IMR-90 (cell line): ENCODE measurements at regions not wholly inside any gene's neighbourhood (a gene's known extent, or its start where the extent isn't known, plus 50 kb on each side); places are given as distances from the start of the nearest gene placed in this dataset.

Source experiments
- ATAC-seq: fragments of 200-7000 bp; cut with Tn5 transposase; 2 replicates; pipeline ENCODE4 v1.9.1; 2020; ENCODE audit warnings: low read depth, mild to moderate bottlenecking, moderate library complexity
- BruUV-seq: library from RNA; stranded (reverse); fragments of 400-500 nt; replicated peaks from 2 replicates; lab custom pipeline; 2021; lab: Mats Ljungman, UMichigan
- CTCF ChIA-PET: fragments of 300-600 bp; formaldehyde crosslinking; extraction: SDS; loops from one replicate; lab custom pipeline; 2021; ENCODE audit warnings: antibody characterized with exemption; lab: Yijun Ruan, JAX
- POLR2A ChIA-PET: fragments of 300-600 bp; sonication (Branson Sonifier 250); formaldehyde crosslinking; loops from one replicate; lab custom pipeline; 2022; ENCODE audit warnings: antibody characterized with exemption; ENCODE audit not compliant: unreplicated experiment; lab: Charles Lee
- DNase-seq: peaks from one replicate; pipeline ENCODE4 v3.0.0; 2013
- H2AFZ ChIP-seq: replicated peaks from 2 replicates; pipeline ENCODE3; 2013; ENCODE audit warnings: low read length, mild to moderate bottlenecking; ENCODE audit not compliant: poor library complexity
- H2AK5ac ChIP-seq: 2 replicates; pipeline ENCODE4 v1.6.1; 2013; ENCODE audit warnings: low read depth, low read length, inconsistent platforms
- H2AK9ac ChIP-seq: replicated peaks from 2 replicates; pipeline ENCODE3; 2013; ENCODE audit warnings: mild to moderate bottlenecking, low read depth, low read length, moderate library complexity; ENCODE audit not compliant: poor library complexity
- H2BK120ac ChIP-seq: 2 replicates; pipeline ENCODE4 v1.6.1; 2013; ENCODE audit warnings: low read depth, low read length, inconsistent platforms
- H2BK15ac ChIP-seq: 3 replicates; pipeline ENCODE4 v1.6.1; 2013; ENCODE audit warnings: low read depth, low read length, inconsistent platforms
- H2BK20ac ChIP-seq: 2 replicates; pipeline ENCODE4 v1.6.1; 2013; ENCODE audit warnings: low read depth, mild to moderate bottlenecking, inconsistent platforms, low read length, moderate library complexity
- H2BK5ac ChIP-seq: 2 replicates; pipeline ENCODE4 v1.6.1; 2013; ENCODE audit warnings: mild to moderate bottlenecking, low read depth, low read length, inconsistent platforms; ENCODE audit not compliant: poor library complexity, severe bottlenecking
- H3K14ac ChIP-seq: replicated peaks from 2 replicates; pipeline ENCODE4 v1.6.1; 2013; ENCODE audit warnings: low read depth, low read length, inconsistent platforms
- H3K18ac ChIP-seq: 2 replicates; pipeline ENCODE4 v1.6.1; 2013; ENCODE audit warnings: low read depth, low read length, control low read depth
- H3K23ac ChIP-seq: 2 replicates; pipeline ENCODE4 v1.6.1; 2013; ENCODE audit warnings: low read depth, low read length, inconsistent platforms
- H3K27ac ChIP-seq: 2 replicates; pipeline ENCODE4 v1.5.1; 2013; ENCODE audit warnings: mild to moderate bottlenecking, control low read depth, low read length; ENCODE audit not compliant: insufficient read depth
- H3K27me3 ChIP-seq: 2 replicates; pipeline ENCODE4 v1.6.1; 2013; ENCODE audit warnings: low read length; ENCODE audit not compliant: control insufficient read depth, insufficient read depth
- H3K36me3 ChIP-seq: 2 replicates; pipeline ENCODE4 v1.6.1; 2013; ENCODE audit warnings: low read length, mixed read lengths; ENCODE audit not compliant: control insufficient read depth, insufficient read depth
- H3K4ac ChIP-seq: 2 replicates; pipeline ENCODE4 v1.6.1; 2013; ENCODE audit warnings: low read depth, low read length, inconsistent platforms
- H3K4me1 ChIP-seq: 2 replicates; pipeline ENCODE4 v1.6.1; 2013; ENCODE audit warnings: low read length, mixed read lengths; ENCODE audit not compliant: control insufficient read depth, insufficient read depth
- H3K4me2 ChIP-seq: 2 replicates; pipeline ENCODE4 v1.6.1; 2013; ENCODE audit warnings: low read depth, mild to moderate bottlenecking, control low read depth, low read length, moderate library complexity
- H3K4me3 ChIP-seq: 2 replicates; pipeline ENCODE4 v1.5.1; 2013; ENCODE audit warnings: low read depth, mild to moderate bottlenecking, control low read depth, low read length, moderate library complexity; ENCODE audit not compliant: insufficient read depth
- H3K56ac ChIP-seq: 2 replicates; pipeline ENCODE4 v1.6.1; 2013; ENCODE audit warnings: low read length, inconsistent platforms; ENCODE audit not compliant: insufficient read depth; ENCODE audit errors: extremely low read depth
- H3K79me1 ChIP-seq, 2 experiments: 2 replicates each; pipeline ENCODE4 v1.6.1; 2013; ENCODE audit warnings: low read length in 2 of 2, inconsistent platforms in 1 of 2, low read depth in 1 of 2
- H3K9ac ChIP-seq: 2 replicates; pipeline ENCODE4 v1.6.1; 2013; ENCODE audit warnings: low read depth, low read length, control low read depth
- H3K9me1 ChIP-seq: 2 replicates; pipeline ENCODE4 v1.6.1; 2013; ENCODE audit warnings: low read length, inconsistent platforms; ENCODE audit not compliant: insufficient read depth
- H3K9me3 ChIP-seq: 2 replicates; pipeline ENCODE4 v1.6.1; 2013; ENCODE audit warnings: low read length; ENCODE audit not compliant: control insufficient read depth, insufficient read depth
- H4K20me1 ChIP-seq: 2 replicates; pipeline ENCODE4 v1.6.1; 2013; ENCODE audit warnings: low read length, inconsistent platforms; ENCODE audit not compliant: insufficient read depth
- H4K5ac ChIP-seq: 2 replicates; pipeline ENCODE4 v1.6.1; 2013; ENCODE audit warnings: mild to moderate bottlenecking, low read depth, low read length, control low read depth
- H4K8ac ChIP-seq, 2 experiments: 2 replicates each; pipeline ENCODE4 v1.6.1; 2013; ENCODE audit warnings: low read depth in 2 of 2, low read length in 2 of 2, control low read depth in 1 of 2, inconsistent platforms in 1 of 2
- H4K91ac ChIP-seq: 2 replicates; pipeline ENCODE4 v1.6.1; 2013; ENCODE audit warnings: low read depth, low read length, inconsistent platforms; ENCODE audit not compliant: insufficient read depth
- ELK1 ChIP-seq: fragments of 150-350 bp; IDR thresholded peaks from 2 replicates; pipeline ENCODE4 v1.6.1; 2016; ENCODE audit warnings: low read depth, mild to moderate bottlenecking, low read length, moderate library complexity, borderline replicate concordance
- MAFK ChIP-seq: IDR thresholded peaks from 2 replicates; pipeline ENCODE4 v1.6.1; 2012; ENCODE audit warnings: low read depth, low read length, improper control_type of control experiment
- WGBS, 2 experiments: methylation state at CpG; one replicate each; pipeline versions ENCODE4 v1.1.5 to v1.1.7; 2013; ENCODE audit warnings: missing lambda C conversion rate in 2 of 2; ENCODE audit not compliant: insufficient read length in 1 of 2; ENCODE audit errors: extremely low coverage in 2 of 2; 5-methylcytosine and 5-hydroxymethylcytosine counted together
- dilution Hi-C: fragments of 300-500 bp; cut with HindIII; formaldehyde crosslinking; loops from one replicate; pipeline ENCODE4 v1.14.3; 2018; ENCODE audit warnings: low sequenced_read_pairs; ENCODE audit not compliant: unreplicated experiment
- in situ Hi-C: fragments of 300-500 bp; cut with MboI; formaldehyde crosslinking; loops from 3 replicates; pipeline ENCODE4 v1.14.3; 2019; ENCODE audit warnings: low sequenced_read_pairs, inconsistent platforms, mixed read lengths
- intact Hi-C: fragments of 100-400 bp; cut with micrococcal nuclease; formaldehyde crosslinking; loops from 2 replicates; pipeline ENCODE4 v1.10.0; 2022

- dilution Hi-C loops, result no loop called here
- Histone ChIP-seq H3K4ac (no peak overlapping the region), H3K36me3 (no peaks in the 10 kb centered on the region), H2BK15ac (no peak overlapping the region), H3K9me1 (no peaks in the 10 kb centered on the region), H2BK20ac (no peak overlapping the region), H3K4me3 (no peak overlapping the region), H3K9ac (no peak overlapping the region), H3K4me2 (no peak overlapping the region), H2AK5ac (no peak overlapping the region), H3K9me3 (peaks cover 36% of the 10 kb centered on the region), H3K27me3 (no peaks in the 10 kb centered on the region), H2AFZ (no peak overlapping the region), H4K91ac (no peak overlapping the region), H3K4me1 (no peaks in the 10 kb centered on the region), H4K5ac (no peak overlapping the region), H2BK5ac (no peak overlapping the region), H3K79me1 (no peaks in the 10 kb centered on the region), H2BK120ac (no peak overlapping the region), H3K56ac (no peak overlapping the region), H3K18ac (no peak overlapping the region), H4K8ac (no peak overlapping the region), H3K14ac (no peak overlapping the region), H3K27ac (no peak overlapping the region), H3K23ac (no peak overlapping the region), H4K20me1 (no peaks in the 10 kb centered on the region), H2AK9ac (no peak overlapping the region)
- ATAC-seq (no peak), DNase-seq (no peak)
- no TSS peak for BruUV-seq
- ChIA-PET CTCF (no interaction called here), POLR2A (no interaction called here)
- in situ Hi-C loops, result no loop called here
- TF ChIP-seq MAFK (no peak), ELK1 (no peak)
- intact Hi-C loops, result no loop called here
- WGBS, 2 experiments, result no CpG with 5 or more reads among the region's 5 CpGs
Observed at GRCh38 chr15:27692438-27692837, 406.7 kb downstream of the OCA2 start.
